Renal cortex interstitium (tissue), 11 donors: ENCODE measurements at regions not wholly inside any gene's neighbourhood (a gene's known extent, or its start where the extent isn't known, plus 50 kb on each side); places are given as distances from the start of the nearest gene placed in this dataset.

Source experiments
- DNase-seq, 11 donors: peaks; one replicate each; pipeline ENCODE4 v3.0.0-alpha.2; 2013; ENCODE audit warnings: low read depth in 9 of 11, low spot score in 4 of 11; ENCODE audit errors: extremely low read depth in 1 of 11

DNA sequence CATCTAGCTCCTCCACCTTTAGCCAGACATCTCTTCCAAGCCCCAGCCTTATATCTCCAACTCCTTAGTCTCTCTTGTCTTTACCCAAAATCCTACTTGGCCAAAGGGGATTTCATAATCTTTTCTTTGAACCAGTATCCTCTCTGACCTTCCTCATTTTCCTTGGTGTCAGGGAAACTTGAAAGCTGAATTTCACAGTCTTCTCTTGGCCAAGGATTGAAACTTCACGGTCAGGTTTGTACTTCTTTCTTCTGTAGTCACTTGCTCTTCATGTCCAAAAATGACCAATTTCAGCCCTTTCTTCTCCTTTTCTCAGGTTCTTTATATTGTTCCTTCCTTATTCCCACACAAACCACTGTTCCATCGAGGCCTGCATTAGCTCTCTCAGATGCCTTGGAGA is 473.7 kb upstream of the KLF4 start:
- DNase-seq = no peak

GRCh38 chr9:107960916-107961315 is 471.3 kb upstream of the KLF4 start:
- DNase-seq = no peak

GRCh38 chr9:107954312-107954711 is 464.7 kb upstream of the KLF4 start:
- DNase-seq = no peak

DNA sequence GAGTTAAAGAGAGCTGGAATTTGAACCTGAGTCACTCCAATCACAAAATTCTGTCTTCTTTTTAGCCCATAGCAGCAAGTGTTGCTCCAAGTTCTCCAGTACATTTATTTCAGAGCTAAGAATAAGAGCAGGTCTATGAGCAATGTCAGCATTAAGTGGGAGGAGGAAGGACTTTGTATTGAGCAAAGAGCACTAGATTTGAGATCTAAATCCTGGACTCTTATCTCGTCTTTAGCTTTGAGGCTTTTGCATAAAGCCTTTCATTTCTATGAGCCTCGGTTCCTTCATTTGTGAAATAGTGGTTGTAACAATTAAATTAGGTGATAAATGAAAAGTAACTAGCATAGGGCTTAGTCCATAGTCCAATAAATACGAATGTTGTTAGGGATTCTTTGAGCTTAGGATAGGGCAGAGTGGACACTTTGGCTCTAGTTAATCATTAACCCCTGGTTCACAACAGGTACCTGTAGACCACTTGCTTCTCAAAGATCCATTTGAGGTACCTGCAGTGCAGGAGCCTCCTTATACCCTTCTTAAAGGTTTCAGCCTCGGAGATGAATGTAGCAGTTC is 464.1 kb upstream of the KLF4 start:
- no peak for DNase-seq

DNA sequence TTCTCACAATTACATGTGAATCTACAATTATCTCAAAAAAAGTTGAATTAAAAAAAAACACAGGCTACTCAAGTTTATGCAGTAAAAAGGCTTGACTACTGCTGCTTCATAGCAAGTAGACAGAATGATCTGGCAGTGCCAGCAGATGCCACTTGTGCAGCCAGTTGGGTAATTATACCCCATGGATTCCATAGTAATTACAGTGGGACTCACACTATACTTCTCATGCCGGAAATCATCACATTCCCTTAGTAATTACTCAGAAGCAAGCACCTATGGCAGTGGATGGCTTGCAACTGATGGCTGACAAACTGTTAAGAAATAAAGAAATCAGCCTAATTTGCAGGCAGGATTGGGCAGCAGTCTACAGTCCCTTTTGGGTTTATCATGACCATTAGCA is 463.2 kb upstream of the KLF4 start:
- no peak for DNase-seq

- no peak for DNase-seq
These were observed 461.9 kb upstream of the KLF4 start for GRCh38 chr9:107951511-107951910.

GRCh38 chr9:107949061-107949460 is 459.5 kb upstream of the KLF4 start:
- no peak for DNase-seq

GRCh38 chr9:107948601-107949000 is 459.0 kb upstream of the KLF4 start:
- DNase-seq = no peak

DNA sequence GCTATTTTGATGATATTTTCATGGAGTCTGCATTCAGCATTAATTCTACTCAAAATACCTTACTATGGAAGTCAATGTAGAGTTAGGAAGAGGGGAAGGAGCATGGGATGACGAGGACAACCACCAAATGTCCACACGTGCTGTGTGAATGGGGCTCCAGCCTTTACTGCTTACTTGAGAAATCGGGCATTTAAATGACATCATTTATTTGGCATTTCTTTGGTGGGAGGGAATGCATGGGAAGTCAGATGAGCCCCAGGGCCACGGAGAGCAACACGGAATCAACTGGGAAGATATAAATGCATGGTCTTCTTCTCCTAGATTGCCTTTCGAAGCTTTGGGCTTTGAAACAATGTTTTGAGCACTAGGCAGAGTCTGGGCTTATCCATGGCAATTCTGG is 458.5 kb upstream of the KLF4 start:
- DNase-seq = no peak

GRCh38 chr9:107946364-107947141 is 457.0 kb upstream of the KLF4 start:
- DNase-seq = no peak

DNA sequence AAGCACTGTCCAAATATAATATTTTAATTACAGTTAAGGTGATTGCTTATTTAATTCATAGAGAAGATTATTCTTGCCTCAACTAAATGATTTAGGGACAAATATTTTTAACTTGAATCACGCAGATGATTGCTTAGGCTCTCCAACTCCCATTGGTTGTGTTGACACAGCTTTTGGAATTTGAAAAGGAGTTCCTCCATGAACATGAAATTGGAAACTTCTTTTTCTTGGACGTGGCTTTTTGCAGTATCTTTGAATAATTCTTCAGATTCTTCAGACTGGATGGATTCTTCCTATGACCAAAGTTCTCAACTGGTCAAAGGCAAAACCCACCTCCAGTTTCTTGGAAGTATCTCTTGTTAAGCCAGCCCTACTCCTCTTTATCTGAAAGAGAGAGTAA is 456.4 kb upstream of the KLF4 start:
- DNase-seq = no peak

- no peak for DNase-seq
These were observed 455.9 kb upstream of the KLF4 start for GRCh38 chr9:107945493-107945892.

DNA sequence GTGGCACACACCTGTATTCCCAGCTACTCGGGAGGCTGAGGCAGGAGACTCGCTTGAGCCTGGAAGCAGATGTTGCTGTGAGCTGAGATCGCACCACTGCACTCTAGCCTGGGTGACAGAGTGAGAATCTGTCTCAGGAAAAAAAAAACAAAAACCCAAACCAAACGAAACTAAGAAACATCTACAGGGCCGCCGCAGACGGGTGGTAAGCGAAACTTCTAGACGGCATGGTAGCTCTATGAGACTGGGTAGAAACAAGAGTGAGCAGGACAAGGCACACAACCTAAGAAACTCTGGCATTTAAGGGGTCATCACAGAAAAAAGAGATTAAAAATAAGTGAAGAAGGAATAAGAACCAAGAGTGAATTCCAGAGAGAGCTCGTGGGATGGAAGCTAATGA is 454.8 kb upstream of the KLF4 start:
- no peak for DNase-seq

GRCh38 chr9:107943901-107944300 is 454.3 kb upstream of the KLF4 start:
- DNase-seq = no peak

GRCh38 chr9:107942856-107943255 is 453.3 kb upstream of the KLF4 start:
- no peak for DNase-seq

- DNase-seq = no peak
These were observed 452.7 kb upstream of the KLF4 start for GRCh38 chr9:107942291-107942690.

GRCh38 chr9:107940616-107941595 is 451.3 kb upstream of the KLF4 start:
- DNase-seq = no peak

GRCh38 chr9:107938801-107939386 is 449.3 kb upstream of the KLF4 start:
- no peak for DNase-seq

DNA sequence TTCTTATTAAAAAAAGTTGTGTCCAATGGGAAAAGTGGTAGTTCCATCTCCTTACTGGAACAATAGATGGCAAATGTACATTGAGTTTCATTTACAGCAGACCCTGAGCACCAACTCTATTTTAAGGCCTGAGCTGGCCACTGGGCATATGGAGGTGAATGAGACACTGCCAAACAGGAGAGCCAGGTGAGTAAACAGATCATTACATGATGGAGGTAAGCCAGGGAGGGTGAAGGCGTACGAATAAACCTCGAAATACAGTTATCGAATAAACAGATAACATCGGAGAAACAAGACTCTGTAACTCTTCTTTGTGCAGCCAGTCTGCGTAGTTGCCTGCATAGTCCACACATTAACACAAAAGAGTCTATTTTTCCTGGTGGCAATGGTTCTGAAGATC is 446.4 kb upstream of the KLF4 start:
- no peak for DNase-seq

DNA sequence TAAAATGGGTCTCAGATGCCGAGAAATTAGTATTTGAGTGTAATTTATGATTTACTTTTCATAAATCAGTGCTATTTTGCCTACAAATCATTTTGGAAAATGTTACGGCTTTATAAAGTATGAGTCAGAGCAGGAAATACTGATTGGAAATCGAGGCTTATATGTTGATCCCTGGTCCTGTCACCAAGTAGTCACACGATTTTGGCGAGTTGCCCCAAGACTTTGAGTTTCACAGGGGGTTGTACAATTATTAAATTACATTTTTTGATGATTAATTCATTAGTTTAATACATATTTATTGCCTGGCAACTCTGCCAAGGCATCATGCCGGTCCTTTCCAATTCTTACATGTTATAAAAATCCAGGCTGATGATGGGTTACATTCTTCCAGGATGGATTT is 443.9 kb upstream of the KLF4 start:
- DNase-seq = no peak
